Stomach (tissue), 8 donors: ENCODE measurements at regions not wholly inside any gene's neighbourhood (a gene's known extent, or its start where the extent isn't known, plus 50 kb on each side); places are given as distances from the start of the nearest gene placed in this dataset.
"Not testable (repeated sequence)": the region's sequence is repeated elsewhere in the genome, so short reads cannot be mapped to it uniquely, and the experiment has no call there.

Experiments used
- DNase-seq, 2 donors: peaks; one replicate each; pipeline versions ENCODE4 v3.0.0 to v3.0.0-alpha.2; 2013 to 2019
- H3K27ac ChIP-seq, 5 donors: fragments of 200-600 bp in 4 of 5; sonication (generic) in 4 of 5; one replicate each; pipeline ENCODE4 v1.5.1; 2013 to 2019; ENCODE audit warnings: mild to moderate bottlenecking in 1 of 5, moderate library complexity in 1 of 5
- H3K27me3 ChIP-seq, 3 donors: fragments of 200-600 bp; sonication (generic); one replicate each; pipeline ENCODE4 v1.5.1; 2017 to 2019; ENCODE audit warnings: mixed run types in 1 of 3
- H3K36me3 ChIP-seq, 4 donors: fragments of 200-600 bp; sonication (generic); 1 replicate in 3 of 4; 2 replicates in 1 of 4; pipeline ENCODE4 v1.5.1; 2016 to 2019
- H3K4me1 ChIP-seq, 4 donors: fragments of 200-600 bp; sonication (generic); one replicate each; pipeline ENCODE4 v1.5.1; 2016 to 2019
- H3K4me3 ChIP-seq, 4 donors: fragments of 200-600 bp; sonication (generic) in 3 of 4; one replicate each; pipeline ENCODE4 v1.5.1; 2016 to 2019; ENCODE audit warnings: mild to moderate bottlenecking in 1 of 4
- H3K9me3 ChIP-seq, 4 donors: fragments of 200-600 bp; sonication (generic); one replicate each; pipeline ENCODE4 v1.5.1; 2016 to 2019
- EP300 ChIP-seq: sonication (generic); formaldehyde crosslinking; IDR thresholded peaks from one replicate; pipeline ENCODE4 v1.6.1; 2017; ENCODE audit warnings: antibody characterized with exemption
- POLR2A ChIP-seq, 4 donors: fragments of 450-650 bp; IDR thresholded peaks; one replicate each; pipeline ENCODE4 v1.6.1; 2016; ENCODE audit warnings: antibody characterized with exemption in 4 of 4, control low read depth in 2 of 4, mild to moderate bottlenecking in 1 of 4, moderate library complexity in 1 of 4
- POLR2AphosphoS5 ChIP-seq, 3 donors: sonication (generic); formaldehyde crosslinking; IDR thresholded peaks; one replicate each; pipeline ENCODE4 v1.6.1; 2016; ENCODE audit warnings: antibody characterized with exemption in 3 of 3
- WGBS, 5 donors: extraction: QIAGEN DNeasy Blood & Tissue Kit in 3 of 5; methylation state at CpG; one replicate each; pipeline versions ENCODE4 v1.1.5 to v1.1.7; 2013 to 2018; 5-methylcytosine and 5-hydroxymethylcytosine counted together
- intact Hi-C: fragments of 100-400 bp; cut with DNase I; formaldehyde crosslinking; loops from one replicate; pipeline ENCODE4 v1.15.1; 2023; ENCODE audit warnings: low total_unique reads
- TF ChIP-seq, protein P1 (sequence below), 7 experiments: fragments of 450-650 bp in 4 of 7; fragments of 200-600 bp in 3 of 7; sonication (generic) in 3 of 7; IDR thresholded peaks; one replicate each; pipeline ENCODE4 v1.5.1; 2016 to 2019; ENCODE audit warnings: antibody characterized with exemption in 7 of 7, control low read depth in 2 of 7, mild to moderate bottlenecking in 1 of 7
- donor health status: healthy with polysubstance abuse.
- donor health status: Bipolar disorder and iron deficiency.
- donor health status: healthy.

DNA sequence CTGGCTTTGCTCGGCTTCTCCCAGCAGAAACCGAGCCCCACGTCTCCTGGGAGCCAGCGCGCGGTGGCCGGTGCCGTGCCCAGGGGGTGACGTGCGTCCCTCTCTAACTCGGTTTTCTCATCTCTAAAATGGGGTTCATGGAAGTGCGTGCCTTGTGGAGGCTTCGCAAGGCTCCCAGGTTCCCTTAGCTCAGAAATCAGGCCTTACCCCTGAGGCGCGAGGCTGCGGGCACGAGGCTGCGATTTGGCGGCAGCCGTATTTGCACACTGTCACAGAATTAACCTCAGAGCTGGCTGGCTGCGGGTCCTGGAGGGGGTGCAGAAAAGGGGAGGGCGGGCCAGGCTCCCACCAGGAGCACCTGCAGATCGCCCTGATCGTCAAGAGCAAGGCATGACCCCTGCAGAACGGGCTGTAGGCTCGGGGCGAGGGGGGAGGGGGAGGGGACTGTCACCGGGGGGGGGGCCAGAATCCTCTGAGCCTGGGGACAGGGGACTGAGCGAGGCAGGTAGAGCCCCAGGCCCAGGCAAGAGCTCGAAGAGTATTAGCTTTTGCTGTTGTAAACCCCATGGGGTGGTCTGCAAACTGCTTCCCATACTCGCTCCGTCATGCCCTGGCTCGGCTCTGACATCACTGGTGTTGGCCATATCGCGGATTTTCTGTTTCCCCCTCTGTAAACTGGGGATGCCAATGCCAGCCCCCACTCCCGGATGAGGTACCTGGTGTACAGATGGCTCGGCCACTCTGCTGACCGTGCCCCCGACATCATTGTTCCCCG lies 62.2 kb downstream of the CCNE1 start:
- H3K36me3 ChIP-seq = no peaks in the 10 kb centered on the region
- TF ChIP-seq POLR2AphosphoS5 (IDR thresholded peaks at IDR 0.05) = no peak
- TF ChIP-seq, protein P1, sequence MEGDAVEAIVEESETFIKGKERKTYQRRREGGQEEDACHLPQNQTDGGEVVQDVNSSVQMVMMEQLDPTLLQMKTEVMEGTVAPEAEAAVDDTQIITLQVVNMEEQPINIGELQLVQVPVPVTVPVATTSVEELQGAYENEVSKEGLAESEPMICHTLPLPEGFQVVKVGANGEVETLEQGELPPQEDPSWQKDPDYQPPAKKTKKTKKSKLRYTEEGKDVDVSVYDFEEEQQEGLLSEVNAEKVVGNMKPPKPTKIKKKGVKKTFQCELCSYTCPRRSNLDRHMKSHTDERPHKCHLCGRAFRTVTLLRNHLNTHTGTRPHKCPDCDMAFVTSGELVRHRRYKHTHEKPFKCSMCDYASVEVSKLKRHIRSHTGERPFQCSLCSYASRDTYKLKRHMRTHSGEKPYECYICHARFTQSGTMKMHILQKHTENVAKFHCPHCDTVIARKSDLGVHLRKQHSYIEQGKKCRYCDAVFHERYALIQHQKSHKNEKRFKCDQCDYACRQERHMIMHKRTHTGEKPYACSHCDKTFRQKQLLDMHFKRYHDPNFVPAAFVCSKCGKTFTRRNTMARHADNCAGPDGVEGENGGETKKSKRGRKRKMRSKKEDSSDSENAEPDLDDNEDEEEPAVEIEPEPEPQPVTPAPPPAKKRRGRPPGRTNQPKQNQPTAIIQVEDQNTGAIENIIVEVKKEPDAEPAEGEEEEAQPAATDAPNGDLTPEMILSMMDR (IDR thresholded peaks at IDR 0.05) = peak in 2 of 7 experiments; percentile 6 to 19
- 32 to 40% (median 33%) methylated on average over 23 to 40 of the region's 40 CpGs for WGBS, 5 donors
- H3K4me1 ChIP-seq = peaks cover 11 to 33% (median 22%) of the 10 kb centered on the region in 4 donors
- peaks cover 0 to 59% (median 28%) of the 10 kb centered on the region in 3 donors for H3K27me3 ChIP-seq
- intact Hi-C loops = loop anchor here (5.0 kb wide), 1 partner anchor 102 kb away; no protein-coding TSS in a partner anchor
- H3K9me3 ChIP-seq = no peaks in the 10 kb centered on the region
- H3K27ac ChIP-seq = no peak overlapping the region
- H3K4me3 ChIP-seq = peak overlapping the region; percentile 37 to 60 (median 42)
- DNase-seq = no peak

- no peak for TF ChIP-seq POLR2AphosphoS5 (IDR thresholded peaks at IDR 0.05)
- TF ChIP-seq POLR2A (IDR thresholded peaks at IDR 0.05) = no peak
- TF ChIP-seq EP300 = no peak
- TF ChIP-seq, protein P1 (IDR thresholded peaks at IDR 0.05) = no peak
- no peak for DNase-seq
- H3K27ac ChIP-seq = no peak overlapping the region
- intact Hi-C loops = no loop called here
- peaks cover 11 to 33% (median 22%) of the 10 kb centered on the region in 4 donors for H3K4me1 ChIP-seq
- H3K36me3 ChIP-seq = no peaks in the 10 kb centered on the region
- H3K9me3 ChIP-seq = no peaks in the 10 kb centered on the region
- no peak overlapping the region for H3K4me3 ChIP-seq
- 76 to 89% (median 83%) methylated on average over 7 of the region's 7 CpGs for WGBS, 5 donors
- peaks cover 0 to 70% (median 32%) of the 10 kb centered on the region in 3 donors for H3K27me3 ChIP-seq
Observed at GRCh38 chr19:29875931-29876330, 64.1 kb downstream of the CCNE1 start.

DNA sequence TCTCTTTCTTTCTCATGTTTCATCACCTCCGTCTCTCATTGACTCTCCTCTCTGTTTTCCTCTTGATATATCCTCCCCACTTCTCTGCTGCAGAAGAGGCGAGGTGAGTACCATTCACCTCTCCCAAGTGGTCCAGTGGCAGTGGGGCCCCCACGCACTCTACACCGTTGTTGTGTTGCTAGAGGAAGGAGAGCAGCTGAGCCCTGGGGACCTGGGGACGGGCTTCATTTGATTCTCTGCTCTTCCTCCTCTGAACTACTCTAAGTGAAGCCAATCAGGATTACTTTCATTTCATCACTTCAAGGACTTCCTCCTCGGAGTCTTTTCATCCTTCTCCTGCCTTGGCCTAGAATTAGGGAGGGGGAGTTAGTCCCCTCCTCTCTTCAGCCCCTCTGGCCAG lies 64.6 kb downstream of the CCNE1 start:
- 47 to 60% (median 53%) methylated on average over 6 of the region's 6 CpGs for whole genome bisulfite sequencing, 5 donors
- intact Hi-C loops = no loop called here
- Histone ChIP-seq H3K27ac (no peak overlapping the region), H3K4me3 (no peak overlapping the region), H3K4me1 (peaks cover 11 to 33% (median 20%) of the 10 kb centered on the region in 4 donors), H3K36me3 (no peaks in the 10 kb centered on the region), H3K9me3 (no peaks in the 10 kb centered on the region), H3K27me3 (peaks cover 0 to 70% (median 32%) of the 10 kb centered on the region in 3 donors)
- TF ChIP-seq POLR2A (IDR thresholded peaks at IDR 0.05) = no peak
- TF ChIP-seq POLR2AphosphoS5 (IDR thresholded peaks at IDR 0.05) = no peak
- TF ChIP-seq EP300 = no peak
- TF ChIP-seq, protein P1 (IDR thresholded peaks at IDR 0.05) = no peak
- no peak for DNase-seq

- intact Hi-C loops, H3K4me3 ChIP-seq, H3K36me3 ChIP-seq, H3K27ac ChIP-seq, H3K9me3 ChIP-seq, DNase-seq: not testable (repeated sequence)
- peaks cover 0 to 70% (median 30%) of the 10 kb centered on the region in 3 donors for H3K27me3 ChIP-seq
- peaks cover 11 to 33% (median 20%) of the 10 kb centered on the region in 4 donors for H3K4me1 ChIP-seq
- WGBS, 5 donors = 62 to 83% (median 77%) methylated on average over 4 of the region's 4 CpGs
Observed at GRCh38 chr19:29876908-29877307, 65.1 kb downstream of the CCNE1 start.
